ENCODE measurements at regions not wholly inside any gene's neighbourhood (a gene's known extent, or its start where the extent isn't known, plus 50 kb on each side); places are given as distances from the start of the nearest gene placed in this dataset.

DNA sequence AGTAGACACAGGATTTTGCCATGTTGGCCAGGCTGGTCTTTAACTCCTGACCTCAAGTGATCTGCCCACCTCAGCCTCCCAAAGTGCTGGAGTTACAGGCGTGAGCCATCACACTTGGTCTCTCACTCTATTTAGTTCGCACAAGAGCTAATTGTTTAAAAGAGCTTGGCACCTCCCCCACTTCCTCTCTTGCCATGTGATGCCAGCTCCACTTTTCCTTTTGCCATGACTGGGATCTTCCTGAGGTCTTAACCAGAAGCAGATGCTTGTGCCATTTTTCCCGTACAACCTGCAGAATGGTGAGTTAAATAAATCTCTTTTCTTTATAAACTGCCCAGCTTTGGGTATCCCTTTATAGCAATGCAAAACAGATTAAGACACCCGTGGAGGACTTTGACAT lies 200.1 kb upstream of the FRMD6 start:
- ChIA-PET POLR2A (no interaction called here), CTCF (interaction anchor here (3.1 kb wide), 1 partner anchor 13 kb away, joined by 9 read pairs; no protein-coding TSS in a partner anchor)
- no peak for DNase-seq (ENCODE audit: extremely low spot score)
- TF ChIP-seq, protein P1, sequence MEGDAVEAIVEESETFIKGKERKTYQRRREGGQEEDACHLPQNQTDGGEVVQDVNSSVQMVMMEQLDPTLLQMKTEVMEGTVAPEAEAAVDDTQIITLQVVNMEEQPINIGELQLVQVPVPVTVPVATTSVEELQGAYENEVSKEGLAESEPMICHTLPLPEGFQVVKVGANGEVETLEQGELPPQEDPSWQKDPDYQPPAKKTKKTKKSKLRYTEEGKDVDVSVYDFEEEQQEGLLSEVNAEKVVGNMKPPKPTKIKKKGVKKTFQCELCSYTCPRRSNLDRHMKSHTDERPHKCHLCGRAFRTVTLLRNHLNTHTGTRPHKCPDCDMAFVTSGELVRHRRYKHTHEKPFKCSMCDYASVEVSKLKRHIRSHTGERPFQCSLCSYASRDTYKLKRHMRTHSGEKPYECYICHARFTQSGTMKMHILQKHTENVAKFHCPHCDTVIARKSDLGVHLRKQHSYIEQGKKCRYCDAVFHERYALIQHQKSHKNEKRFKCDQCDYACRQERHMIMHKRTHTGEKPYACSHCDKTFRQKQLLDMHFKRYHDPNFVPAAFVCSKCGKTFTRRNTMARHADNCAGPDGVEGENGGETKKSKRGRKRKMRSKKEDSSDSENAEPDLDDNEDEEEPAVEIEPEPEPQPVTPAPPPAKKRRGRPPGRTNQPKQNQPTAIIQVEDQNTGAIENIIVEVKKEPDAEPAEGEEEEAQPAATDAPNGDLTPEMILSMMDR (IDR thresholded peaks at IDR 0.05; ENCODE audit: control extremely low read depth, extremely low read depth, low read depth, missing control alignments), result no peak

DNA sequence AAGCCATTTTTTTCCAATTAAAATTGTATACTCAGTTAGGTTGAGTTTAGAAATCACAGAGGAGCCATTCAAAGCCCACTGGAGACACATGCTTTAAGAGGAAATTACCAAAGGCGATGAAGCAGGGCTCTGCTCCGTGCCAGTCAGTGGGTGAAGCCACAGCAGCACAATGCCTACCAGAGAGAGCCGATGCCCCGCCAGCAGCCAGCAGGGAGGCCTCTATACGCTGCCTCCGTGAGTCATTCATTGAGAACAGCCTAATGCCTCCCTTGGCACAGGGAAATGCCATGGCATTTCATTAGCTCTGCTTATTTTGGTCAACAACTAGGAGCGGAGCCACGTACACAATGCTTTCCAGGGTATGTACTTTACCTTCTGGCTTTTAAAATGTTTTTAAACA lies 197.8 kb upstream of the FRMD6 start:
- DNase-seq (ENCODE audit: extremely low spot score), result no peak
- POLR2A ChIA-PET, result no interaction called here
- CTCF ChIA-PET, result interaction anchor here (0.9 kb wide), 1 partner anchor 15 kb away, joined by 3 read pairs; no protein-coding TSS in a partner anchor
- TF ChIP-seq, protein P1 (IDR thresholded peaks at IDR 0.05; ENCODE audit: control extremely low read depth, extremely low read depth, low read depth, missing control alignments), result no peak

DNA sequence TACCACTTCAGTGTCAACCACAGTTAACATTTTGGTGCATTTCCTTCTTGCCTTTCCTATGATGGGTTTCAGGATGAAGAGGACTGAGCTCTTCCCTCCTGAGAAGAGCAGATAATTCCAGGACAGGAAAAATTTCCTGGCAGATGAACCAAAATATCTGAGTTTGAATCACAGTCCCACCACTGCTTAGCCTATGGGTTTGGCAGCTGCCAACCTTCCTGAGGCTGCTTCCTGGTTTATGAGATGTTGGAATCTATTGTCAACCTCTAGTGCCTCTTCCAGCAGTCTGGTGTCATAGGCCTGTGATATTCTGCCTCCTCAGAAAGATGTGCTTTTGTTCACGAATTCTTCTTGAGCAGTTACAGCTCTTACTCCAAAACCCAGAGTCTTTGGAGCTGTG lies 197.4 kb upstream of the FRMD6 start:
- TF ChIP-seq, protein P1 (IDR thresholded peaks at IDR 0.05; ENCODE audit: control extremely low read depth, extremely low read depth, low read depth, missing control alignments), result no peak
- CTCF ChIA-PET, result interaction anchor here (0.9 kb wide), 1 partner anchor 16 kb away, joined by 3 read pairs; no protein-coding TSS in a partner anchor
- POLR2A ChIA-PET, result no interaction called here
- no peak for DNase-seq (ENCODE audit: extremely low spot score)

DNA sequence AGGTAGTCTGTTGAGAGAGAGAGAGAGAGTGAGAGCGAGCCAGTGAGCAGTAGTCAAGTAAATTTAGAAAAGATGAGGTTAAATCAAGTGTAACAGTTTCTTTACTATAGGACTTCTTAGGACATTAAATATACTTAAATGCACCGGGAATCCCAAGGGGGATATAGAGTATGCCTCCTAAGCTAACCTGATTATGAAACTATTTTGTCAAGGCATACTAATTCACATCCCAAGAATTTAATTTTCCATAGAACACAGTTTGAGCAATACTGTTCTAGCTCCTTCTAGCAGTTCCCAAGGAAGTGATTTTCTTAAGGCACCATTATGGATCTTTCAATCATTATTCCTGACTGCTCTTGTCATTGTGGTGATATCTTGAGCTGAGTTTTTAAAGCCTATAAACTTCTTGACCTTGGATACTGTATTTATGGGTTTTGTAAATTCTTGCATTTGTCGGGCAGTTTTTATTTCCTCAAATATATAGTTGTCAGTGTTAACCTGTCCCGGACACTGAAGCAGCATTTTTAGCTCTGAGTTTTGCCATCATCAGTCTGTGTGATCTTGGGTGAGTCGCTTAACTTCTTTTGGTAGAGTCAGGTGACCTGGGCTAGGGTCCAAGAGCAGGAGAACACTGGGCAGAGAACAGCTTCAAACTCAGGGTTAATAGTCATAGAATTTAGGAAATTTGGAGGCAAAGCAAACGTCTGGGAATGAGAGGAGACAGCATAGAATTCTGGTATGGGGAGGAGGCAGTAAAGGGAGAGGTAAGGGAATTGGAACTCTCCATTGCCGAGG lies 196.5 kb upstream of the FRMD6 start:
- CTCF ChIA-PET, result interaction anchor here (1.1 to 1.2 kb wide), 2 partner anchors 11 to 67 kb away, joined by 3 read pairs; no protein-coding TSS in a partner anchor
- DNase-seq (ENCODE audit: extremely low spot score), result no peak
- TF ChIP-seq, protein P1 (IDR thresholded peaks at IDR 0.05; ENCODE audit: control extremely low read depth, extremely low read depth, low read depth, missing control alignments), result no peak
- POLR2A ChIA-PET, result no interaction called here

DNA sequence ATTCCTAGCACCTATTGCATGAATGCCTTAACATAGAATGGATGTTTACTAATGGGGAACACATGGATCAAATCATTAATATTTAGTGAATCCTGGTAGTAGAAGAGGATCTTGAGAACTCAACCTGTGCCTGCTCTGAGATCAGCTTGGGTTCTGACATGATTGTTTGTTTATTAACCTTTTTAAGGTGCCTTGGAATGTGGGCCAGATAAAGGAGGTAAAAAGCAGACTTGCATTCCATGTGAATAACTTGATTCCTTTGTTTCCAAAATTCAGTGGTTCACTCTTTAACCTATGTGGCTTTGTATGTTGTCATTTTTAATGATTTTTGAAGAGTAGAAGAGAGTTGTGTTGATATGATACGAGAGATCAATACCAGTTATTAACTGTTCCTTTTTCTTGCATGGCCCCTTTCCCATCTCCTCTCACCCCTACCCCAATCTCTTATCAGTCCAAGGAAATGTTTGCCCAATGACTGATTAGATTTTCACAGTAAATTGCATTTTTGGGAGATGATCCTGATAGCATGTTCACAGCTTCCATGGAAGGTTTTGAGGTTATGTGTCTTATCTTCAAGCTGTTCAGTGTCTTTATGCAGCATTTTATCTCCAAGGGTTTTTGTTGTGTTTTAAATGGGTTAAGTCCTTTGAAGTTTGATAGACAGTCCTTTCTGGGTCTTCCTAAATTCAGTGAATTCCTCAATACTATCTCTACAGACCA lies 193.7 kb upstream of the FRMD6 start:
- ChIA-PET POLR2A (no interaction called here), CTCF (interaction anchor here (1.2 to 2.1 kb wide), 2 partner anchors 8 to 174 kb away, joined by 3 to 4 read pairs; no protein-coding TSS in a partner anchor)
- no peak for DNase-seq (ENCODE audit: extremely low spot score)
- TF ChIP-seq, protein P1 (IDR thresholded peaks at IDR 0.05; ENCODE audit: control extremely low read depth, extremely low read depth, low read depth, missing control alignments), result no peak

DNA sequence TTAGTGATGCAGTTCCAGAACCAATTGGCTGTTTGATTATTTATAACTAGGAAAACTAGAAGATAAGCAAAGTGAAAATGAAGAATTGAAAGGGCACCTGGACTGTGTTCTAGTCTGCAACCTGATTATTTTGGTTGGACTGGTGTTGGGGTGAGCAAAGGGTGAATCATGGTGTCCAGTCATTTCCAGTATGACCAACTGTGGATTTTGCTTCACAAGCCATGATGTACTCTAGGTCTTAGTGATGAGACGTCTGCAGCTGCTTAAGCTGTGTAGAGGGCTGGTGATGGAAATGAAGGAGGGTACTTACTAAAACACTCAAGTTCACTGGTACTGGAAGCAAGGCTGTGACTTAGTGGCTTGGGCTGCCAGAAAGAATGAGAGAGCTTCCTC lies 193.2 kb upstream of the FRMD6 start:
- no peak for DNase-seq (ENCODE audit: extremely low spot score)
- ChIA-PET POLR2A (no interaction called here), CTCF (interaction anchor here (2.1 kb wide), 1 partner anchor 8 kb away, joined by 4 read pairs; no protein-coding TSS in a partner anchor)

More for the DNA sequence above, 193.2 kb upstream of the FRMD6 start:
- TF ChIP-seq, protein P1 (IDR thresholded peaks at IDR 0.05; ENCODE audit: control extremely low read depth, extremely low read depth, low read depth, missing control alignments), result no peak
